ENCODE measurements at regions not wholly inside any gene's neighbourhood (a gene's known extent, or its start where the extent isn't known, plus 50 kb on each side); places are given as distances from the start of the nearest gene placed in this dataset.

DNA sequence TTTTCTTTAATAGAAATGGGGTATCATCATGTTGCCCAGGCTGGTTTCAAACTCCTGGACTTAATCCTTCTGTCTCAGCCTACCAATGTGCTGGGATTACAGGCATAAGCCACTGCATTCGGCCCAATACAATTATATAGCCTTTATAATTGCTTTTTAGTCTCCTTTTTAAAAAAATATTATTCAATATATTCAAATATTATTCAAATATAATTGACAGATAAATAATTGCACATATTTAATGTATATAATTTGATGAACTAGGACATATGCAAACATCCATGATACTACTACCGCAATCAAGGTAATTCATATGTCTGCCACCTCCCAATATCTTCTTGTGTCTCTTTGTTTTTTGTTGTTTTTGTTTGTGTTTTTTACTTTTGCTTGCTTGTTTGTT, 894.2 kb upstream of the PTPRD start:
- ChIA-PET POLR2A (no interaction called here), CTCF (no interaction called here)
- TF ChIP-seq POLR2AphosphoS5 (IDR thresholded peaks at IDR 0.05; ENCODE audit: insufficient read depth, low read depth, low read length) (no peak), POLR2A (IDR thresholded peaks at IDR 0.05; ENCODE audit: low read depth, low read length) (no peak), FOS (IDR thresholded peaks at IDR 0.05; ENCODE audit: borderline replicate concordance, insufficient read depth, low read length) (no peak), MYC (IDR thresholded peaks at IDR 0.05; ENCODE audit: low read depth, low read length) (no peak), JUN (IDR thresholded peaks at IDR 0.05; ENCODE audit: borderline replicate concordance, insufficient read depth, insufficient read length, low read depth) (no peak), GATA2 (IDR thresholded peaks at IDR 0.05; ENCODE audit: insufficient read depth, insufficient read length, low read depth, low read length) (no peak), EZH2 (IDR thresholded peaks at IDR 0.05; ENCODE audit: borderline replicate concordance, low read depth, low read length, severe bottlenecking) (no peak)
- TF ChIP-seq, protein P1, sequence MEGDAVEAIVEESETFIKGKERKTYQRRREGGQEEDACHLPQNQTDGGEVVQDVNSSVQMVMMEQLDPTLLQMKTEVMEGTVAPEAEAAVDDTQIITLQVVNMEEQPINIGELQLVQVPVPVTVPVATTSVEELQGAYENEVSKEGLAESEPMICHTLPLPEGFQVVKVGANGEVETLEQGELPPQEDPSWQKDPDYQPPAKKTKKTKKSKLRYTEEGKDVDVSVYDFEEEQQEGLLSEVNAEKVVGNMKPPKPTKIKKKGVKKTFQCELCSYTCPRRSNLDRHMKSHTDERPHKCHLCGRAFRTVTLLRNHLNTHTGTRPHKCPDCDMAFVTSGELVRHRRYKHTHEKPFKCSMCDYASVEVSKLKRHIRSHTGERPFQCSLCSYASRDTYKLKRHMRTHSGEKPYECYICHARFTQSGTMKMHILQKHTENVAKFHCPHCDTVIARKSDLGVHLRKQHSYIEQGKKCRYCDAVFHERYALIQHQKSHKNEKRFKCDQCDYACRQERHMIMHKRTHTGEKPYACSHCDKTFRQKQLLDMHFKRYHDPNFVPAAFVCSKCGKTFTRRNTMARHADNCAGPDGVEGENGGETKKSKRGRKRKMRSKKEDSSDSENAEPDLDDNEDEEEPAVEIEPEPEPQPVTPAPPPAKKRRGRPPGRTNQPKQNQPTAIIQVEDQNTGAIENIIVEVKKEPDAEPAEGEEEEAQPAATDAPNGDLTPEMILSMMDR (IDR thresholded peaks at IDR 0.05; ENCODE audit: extremely low read depth in 1 of 2, insufficient read depth in 1 of 2, low read depth in 1 of 2, low read length in 2 of 2), result no peak
- TF ChIP-seq, protein P2, sequence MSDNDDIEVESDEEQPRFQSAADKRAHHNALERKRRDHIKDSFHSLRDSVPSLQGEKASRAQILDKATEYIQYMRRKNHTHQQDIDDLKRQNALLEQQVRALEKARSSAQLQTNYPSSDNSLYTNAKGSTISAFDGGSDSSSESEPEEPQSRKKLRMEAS (IDR thresholded peaks at IDR 0.05; ENCODE audit: insufficient read depth, insufficient read length), result no peak
- BruUV-seq (replicated peaks), result no TSS peak
- H3K36me3 ChIP-seq (ENCODE audit: control insufficient read depth in 2 of 2, extremely low read depth in 1 of 2, insufficient read depth in 2 of 2, low read length in 2 of 2), result no peaks in the 10 kb centered on the region
- H4K20me1 ChIP-seq (replicated peaks; ENCODE audit: control insufficient read depth, extremely low read depth, insufficient read depth, low read length), result no peaks in the 10 kb centered on the region
- dilution Hi-C loops (cut with MboI; ENCODE audit: extremely low pct_ligation_motif_present, low sequenced_read_pairs) (no loop called here), intact Hi-C loops (cut with micrococcal nuclease) (no loop called here)
- no peak overlapping the region for H3K27ac ChIP-seq (ENCODE audit: insufficient read depth, low read depth, low read length)
- H3K27me3 ChIP-seq (ENCODE audit: control insufficient read depth in 2 of 2, insufficient read depth in 2 of 2, low read length in 2 of 2), result no peaks in the 10 kb centered on the region
- no peak overlapping the region for H2AFZ ChIP-seq (ENCODE audit: low read depth, low read length)
- DNase-seq (ENCODE audit: low read depth, low spot score), result no peak
- peaks cover 5% of the 10 kb centered on the region for H3K9me3 ChIP-seq (replicated peaks; ENCODE audit: control insufficient read depth, insufficient read depth, low read length)
- no peak for FAIRE-seq
- no peaks in the 10 kb centered on the region for H3K9me1 ChIP-seq (replicated peaks; ENCODE audit: control insufficient read depth, extremely low read depth, insufficient read depth, low read length)
- no peaks in the 10 kb centered on the region for H3K4me1 ChIP-seq (ENCODE audit: control insufficient read depth, extremely low read depth, insufficient read depth, low read length)
- H3K4me3 ChIP-seq (replicated peaks in 1 of 3; ENCODE audit: insufficient read depth in 1 of 3, low read depth in 1 of 3, low read length in 3 of 3), result no peak overlapping the region
- no peak overlapping the region for H3K9ac ChIP-seq (replicated peaks; ENCODE audit: extremely low read depth, insufficient read depth, low read length)
- no peak overlapping the region for H3K4me2 ChIP-seq (ENCODE audit: insufficient read depth, low read length)
- H3K79me2 ChIP-seq (ENCODE audit: control insufficient read depth, insufficient read depth, low read length), result no peaks in the 10 kb centered on the region
